GM12864 (cell line): ENCODE measurements at regions not wholly inside any gene's neighbourhood (a gene's known extent, or its start where the extent isn't known, plus 50 kb on each side); places are given as distances from the start of the nearest gene placed in this dataset.
"Not testable (repeated sequence)": the region's sequence is repeated elsewhere in the genome, so short reads cannot be mapped to it uniquely, and the experiment has no call there.

ENCODE experiments used
- DNase-seq: peaks from one replicate; pipeline ENCODE4 v3.0.0-alpha.2; 2011; ENCODE audit warnings: low read depth
- H3K4me3 ChIP-seq: 2 replicates; pipeline ENCODE4 v1.5.1; 2011; ENCODE audit warnings: mild to moderate bottlenecking, low read depth, low read length, control low read depth
- TF ChIP-seq, protein P1 (sequence below): IDR thresholded peaks from 2 replicates; pipeline ENCODE4 v1.5.1; 2011; ENCODE audit warnings: low read depth, mild to moderate bottlenecking, moderate library complexity, low read length, control low read depth, inconsistent platforms; ENCODE audit errors: missing control alignments

DNA sequence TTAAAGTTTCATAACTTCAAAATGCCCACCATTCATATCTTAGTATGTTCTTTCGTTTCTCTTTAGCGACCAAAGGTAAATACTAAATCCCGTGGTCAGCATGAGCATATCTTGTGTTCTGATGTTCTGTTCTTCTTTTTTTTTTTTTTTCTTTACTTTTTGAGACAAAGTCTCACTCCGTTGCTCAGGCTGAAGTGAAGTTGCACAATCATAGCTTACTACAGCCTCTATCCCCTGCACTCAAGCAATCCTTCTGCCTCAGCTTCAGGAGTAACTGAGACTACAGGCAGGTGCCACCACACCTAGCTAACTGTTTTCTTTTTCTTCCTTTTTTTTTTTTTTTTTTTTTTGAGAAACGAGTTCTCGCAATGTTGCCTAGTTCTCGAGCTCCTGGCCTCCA is 60.9 kb upstream of the ATP12A start:
- TF ChIP-seq, protein P1, sequence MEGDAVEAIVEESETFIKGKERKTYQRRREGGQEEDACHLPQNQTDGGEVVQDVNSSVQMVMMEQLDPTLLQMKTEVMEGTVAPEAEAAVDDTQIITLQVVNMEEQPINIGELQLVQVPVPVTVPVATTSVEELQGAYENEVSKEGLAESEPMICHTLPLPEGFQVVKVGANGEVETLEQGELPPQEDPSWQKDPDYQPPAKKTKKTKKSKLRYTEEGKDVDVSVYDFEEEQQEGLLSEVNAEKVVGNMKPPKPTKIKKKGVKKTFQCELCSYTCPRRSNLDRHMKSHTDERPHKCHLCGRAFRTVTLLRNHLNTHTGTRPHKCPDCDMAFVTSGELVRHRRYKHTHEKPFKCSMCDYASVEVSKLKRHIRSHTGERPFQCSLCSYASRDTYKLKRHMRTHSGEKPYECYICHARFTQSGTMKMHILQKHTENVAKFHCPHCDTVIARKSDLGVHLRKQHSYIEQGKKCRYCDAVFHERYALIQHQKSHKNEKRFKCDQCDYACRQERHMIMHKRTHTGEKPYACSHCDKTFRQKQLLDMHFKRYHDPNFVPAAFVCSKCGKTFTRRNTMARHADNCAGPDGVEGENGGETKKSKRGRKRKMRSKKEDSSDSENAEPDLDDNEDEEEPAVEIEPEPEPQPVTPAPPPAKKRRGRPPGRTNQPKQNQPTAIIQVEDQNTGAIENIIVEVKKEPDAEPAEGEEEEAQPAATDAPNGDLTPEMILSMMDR = no peak
- no peak overlapping the region for H3K4me3 ChIP-seq
- DNase-seq = no peak

DNA sequence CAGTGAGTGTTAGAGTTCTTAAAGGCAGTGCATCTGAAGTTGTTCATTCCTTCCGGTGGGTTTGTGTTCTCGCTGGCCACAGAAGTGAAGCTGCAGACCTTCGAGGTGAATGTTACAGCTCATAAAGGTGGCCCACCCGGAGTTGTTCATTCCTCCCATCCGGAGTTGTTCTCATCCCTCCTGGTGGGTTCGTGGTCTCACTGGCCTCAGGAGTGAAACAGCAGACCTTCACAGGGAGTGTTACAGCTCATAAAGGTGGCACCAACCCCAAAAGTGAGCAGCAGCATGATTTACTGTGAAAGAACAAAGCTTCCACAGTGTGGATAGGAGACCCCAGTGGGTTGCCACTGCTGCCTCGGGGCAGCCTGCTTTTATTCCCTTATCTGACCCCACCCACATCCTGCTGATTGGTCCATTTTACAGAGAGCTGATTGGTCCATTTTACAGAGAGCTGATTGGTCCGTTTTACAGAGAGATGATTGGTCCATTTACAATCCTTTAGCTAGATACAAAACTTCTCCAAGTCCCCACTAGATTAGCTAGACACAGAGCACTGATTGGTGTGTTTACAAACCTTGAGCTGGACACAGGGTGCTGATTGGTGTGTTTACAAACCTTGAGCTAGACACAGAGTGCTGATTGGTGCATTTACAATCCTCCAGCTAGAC is 57.6 kb upstream of the ATP12A start:
- H3K4me3 ChIP-seq, DNase-seq: not testable (repeated sequence)

DNA sequence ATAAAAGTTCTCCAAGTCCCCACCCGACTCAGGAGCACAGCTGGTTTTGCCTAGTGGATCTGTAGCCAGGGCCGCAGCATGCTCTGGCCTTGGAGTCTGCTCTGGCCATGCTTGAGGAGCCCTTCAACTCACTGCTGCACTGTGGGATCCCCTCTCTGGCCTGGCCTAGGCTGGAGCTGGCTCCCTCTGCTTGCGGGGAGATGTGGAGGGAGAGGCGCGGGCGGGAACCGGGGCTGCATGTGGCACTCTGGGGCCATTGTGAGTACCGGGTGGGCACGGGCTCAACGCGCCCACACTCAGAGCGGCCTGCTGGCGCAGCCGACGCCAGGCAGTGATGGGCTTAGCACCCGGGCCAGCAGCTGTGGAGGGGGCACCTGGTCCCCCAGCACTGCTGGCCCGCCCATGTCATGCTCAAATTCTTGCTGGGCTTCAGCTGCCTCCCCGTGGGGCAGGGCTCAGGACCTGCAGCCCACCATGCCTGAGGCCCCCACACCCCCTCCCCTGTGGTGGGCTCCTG is 57.0 kb upstream of the ATP12A start:
- TF ChIP-seq, protein P1 = no peak
- DNase-seq = no peak
- H3K4me3 ChIP-seq = no peak overlapping the region

DNA sequence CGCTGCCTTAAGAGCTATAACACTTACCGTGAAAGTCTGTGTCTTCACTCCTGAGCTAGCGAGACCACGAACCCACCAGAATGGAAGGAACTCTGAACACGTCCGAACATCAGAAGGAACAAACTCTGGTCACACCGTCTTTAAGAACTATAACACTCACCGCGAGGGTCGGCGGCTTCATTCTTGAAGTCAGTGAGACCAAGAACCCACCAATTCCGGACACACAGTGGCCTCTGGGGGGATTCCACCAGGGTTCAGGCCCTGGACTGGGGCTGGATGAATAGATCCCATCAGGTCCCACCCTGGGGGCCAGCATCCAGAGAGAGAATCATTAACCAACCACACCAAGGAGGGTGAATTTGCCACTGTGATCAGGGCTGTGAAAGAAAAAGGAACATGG is 55.8 kb upstream of the ATP12A start:
- no peak for DNase-seq
- H3K4me3 ChIP-seq = no peak overlapping the region
- TF ChIP-seq, protein P1 = no peak

DNA sequence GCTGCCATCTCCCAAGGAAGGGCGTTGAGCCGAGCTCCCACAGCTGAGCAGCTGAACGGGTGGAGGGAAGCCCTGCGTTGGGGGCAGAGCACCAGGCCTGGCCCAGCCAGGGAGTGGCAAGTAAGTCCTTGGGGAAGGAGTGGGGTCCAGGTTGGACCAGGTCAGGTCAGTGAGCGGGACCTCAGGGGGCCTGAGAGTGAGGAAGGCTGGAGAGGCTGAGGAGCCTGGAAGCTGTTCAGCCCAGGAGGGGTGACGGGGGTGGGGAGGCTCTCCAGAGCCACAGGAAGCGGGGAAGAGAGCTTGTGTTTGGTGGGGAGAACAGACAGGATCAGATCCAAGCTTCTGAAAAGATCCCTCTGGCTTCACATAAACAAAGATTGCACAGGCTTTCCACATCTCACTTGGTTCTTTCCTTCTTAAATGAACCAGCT is 55.4 kb upstream of the ATP12A start:
- H3K4me3 ChIP-seq = no peak overlapping the region
- TF ChIP-seq, protein P1 = no peak

DNA sequence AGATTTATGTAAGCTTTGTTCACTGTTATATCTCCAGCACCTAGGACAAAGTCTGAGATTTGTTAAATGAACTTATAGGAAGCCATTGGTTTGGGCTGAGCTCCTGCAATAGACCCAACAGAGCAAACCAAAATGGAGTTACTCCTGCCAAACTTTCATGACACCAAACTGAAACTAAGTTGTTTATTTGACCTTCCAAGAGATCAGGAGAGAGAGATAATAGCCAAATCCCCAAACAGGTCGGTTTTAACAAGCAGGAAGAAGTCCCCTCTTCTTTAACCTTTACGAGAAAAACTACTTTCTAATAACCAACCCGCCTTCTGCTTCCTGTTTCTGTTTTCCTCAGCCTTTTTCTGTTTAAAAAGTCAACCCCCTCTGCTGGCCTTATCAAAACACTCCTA is 54.9 kb upstream of the ATP12A start:
- DNase-seq = no peak
- no peak overlapping the region for H3K4me3 ChIP-seq
- TF ChIP-seq, protein P1 = no peak

More for the DNA sequence above, 55.4 kb upstream of the ATP12A start:
- no peak for DNase-seq

DNA sequence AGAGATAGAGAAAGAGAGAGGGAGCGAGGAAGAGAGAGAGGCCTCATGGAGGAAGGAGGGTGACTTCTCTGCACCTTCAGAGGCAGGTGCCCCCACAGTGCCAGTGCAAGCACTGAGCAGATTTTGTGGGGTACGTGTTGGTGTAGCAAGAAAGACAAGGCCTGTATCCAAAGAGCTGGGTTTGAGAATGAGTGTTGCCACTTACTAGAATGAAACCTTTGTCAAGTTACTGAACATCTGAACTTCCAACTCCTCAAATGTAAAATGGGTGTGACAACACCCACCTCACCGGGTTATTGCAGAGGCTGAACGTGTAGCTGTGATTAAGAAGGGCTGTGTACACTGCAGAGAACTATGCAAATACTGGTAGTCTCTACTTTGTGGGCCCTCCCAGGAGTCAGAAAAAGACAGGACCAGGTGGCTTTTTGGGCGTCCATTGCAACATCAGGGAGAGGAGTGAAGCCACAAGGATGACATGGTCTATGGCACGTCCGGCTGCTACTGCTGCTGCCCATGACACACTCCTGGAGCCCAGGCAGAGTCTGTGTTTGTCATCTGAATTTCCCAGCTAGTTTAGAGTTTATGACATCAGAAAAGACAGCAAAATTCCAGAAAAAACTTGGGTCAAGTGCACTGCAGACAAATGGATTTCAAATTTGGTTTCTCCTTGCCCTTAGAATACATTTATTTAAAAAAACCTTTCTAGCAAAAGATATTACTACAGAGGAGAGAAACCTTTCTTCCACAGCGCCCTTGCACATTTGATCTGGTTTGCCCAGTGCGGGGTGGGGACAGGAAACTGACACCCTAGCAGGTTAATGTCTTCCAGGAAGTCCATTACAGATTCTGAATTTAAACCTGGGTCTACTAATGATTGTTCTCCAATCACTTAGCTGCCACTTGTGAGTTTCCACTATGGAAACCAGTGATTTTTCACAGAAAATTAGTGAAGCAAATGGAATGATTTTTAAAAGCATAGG is 54.0 kb upstream of the ATP12A start:
- H3K4me3 ChIP-seq = no peak overlapping the region
- no peak for DNase-seq
- TF ChIP-seq, protein P1 = no peak
